SK-N-SH (cell line): ENCODE measurements at regions not wholly inside any gene's neighbourhood (a gene's known extent, or its start where the extent isn't known, plus 50 kb on each side); places are given as distances from the start of the nearest gene placed in this dataset.

ENCODE experiments used
- CTCF ChIP-seq: fragments of 200-600 bp; sonication (generic); IDR thresholded peaks from 2 replicates; pipeline ENCODE4 v1.6.1; 2017; ENCODE audit warnings: antibody characterized with exemption, mild to moderate bottlenecking, moderate library complexity
- EP300 ChIP-seq, 2 experiments: IDR thresholded peaks; 2 replicates each; pipeline versions ENCODE4 v1.4.0 to v1.6.1; 2012; ENCODE audit warnings: borderline replicate concordance in 1 of 2, low read depth in 1 of 2, low read length in 1 of 2
- EZH2phosphoT487 ChIP-seq: fragments of 200-600 bp; sonication (generic); IDR thresholded peaks from 2 replicates; pipeline ENCODE4 v1.6.1; 2017; ENCODE audit warnings: low read depth, mixed run types, mild to moderate bottlenecking, antibody characterized with exemption, moderate library complexity, borderline replicate concordance
- FOXJ3 ChIP-seq: sonication (generic); formaldehyde crosslinking; IDR thresholded peaks from 2 replicates; pipeline ENCODE4 v1.5.1; 2020; ENCODE audit warnings: mild to moderate bottlenecking, missing genetic modification reagents
- GABPA ChIP-seq: IDR thresholded peaks from 2 replicates; pipeline ENCODE4 v1.4.0; 2012; ENCODE audit warnings: low read depth, mild to moderate bottlenecking
- IRF3 ChIP-seq: fragments of 150-350 bp; IDR thresholded peaks from 2 replicates; pipeline ENCODE4 v1.6.1; 2016; ENCODE audit warnings: mild to moderate bottlenecking, low read depth, low read length
- NFIC ChIP-seq: IDR thresholded peaks from 2 replicates; pipeline ENCODE4 v1.4.0; 2012; ENCODE audit warnings: borderline replicate concordance
- POLR2AphosphoS5 ChIP-seq: IDR thresholded peaks from 2 replicates; pipeline ENCODE4 v1.6.1; 2012; ENCODE audit warnings: low read depth, low read length
- RCOR1 ChIP-seq: fragments of 150-350 bp; IDR thresholded peaks from 2 replicates; pipeline ENCODE4 v1.6.1; 2017; ENCODE audit warnings: antibody characterized with exemption, low read length
- TAF1 ChIP-seq: IDR thresholded peaks from 2 replicates; pipeline ENCODE4 v1.6.1; 2012; ENCODE audit warnings: low read depth, mild to moderate bottlenecking, low read length, moderate library complexity, borderline replicate concordance
- TCF12 ChIP-seq: IDR thresholded peaks from 2 replicates; pipeline ENCODE4 v1.4.0; 2012
- USF1 ChIP-seq: IDR thresholded peaks from 2 replicates; pipeline ENCODE4 v1.4.0; 2012; ENCODE audit warnings: low read depth, borderline replicate concordance
- USF2 ChIP-seq: fragments of 150-350 bp; IDR thresholded peaks from 2 replicates; pipeline ENCODE4 v1.6.1; 2017; ENCODE audit warnings: antibody characterized with exemption, low read length, low read depth, borderline replicate concordance
- ZBTB33 ChIP-seq: IDR thresholded peaks from 2 replicates; pipeline ENCODE4 v1.4.0; 2012; ENCODE audit warnings: low read depth, borderline replicate concordance

- no peak for TF ChIP-seq CTCF
- no peak for TF ChIP-seq ZBTB33
- TF ChIP-seq EZH2phosphoT487: no peak
- no peak for TF ChIP-seq IRF3
- no peak for TF ChIP-seq POLR2AphosphoS5
- TF ChIP-seq EP300 (IDR thresholded peaks at IDR 0.05; ENCODE audit: borderline replicate concordance in 1 of 2, low read depth in 1 of 2, low read length in 1 of 2): no peak
- no peak for TF ChIP-seq RCOR1
- TF ChIP-seq NFIC: no peak
- no peak for TF ChIP-seq GABPA
- no peak for TF ChIP-seq FOXJ3
- no peak for TF ChIP-seq USF2
- no peak for TF ChIP-seq TCF12
- no peak for TF ChIP-seq TAF1
- no peak for TF ChIP-seq USF1
These were observed 239.9 kb upstream of the CSNK1A1L start for GRCh38 chr13:37345391-37345790.
